ENCODE measurements at regions not wholly inside any gene's neighbourhood (a gene's known extent, or its start where the extent isn't known, plus 50 kb on each side); places are given as distances from the start of the nearest gene placed in this dataset.
A peak's percentile ranks its signal among the peaks of the same experiment; 100 is the strongest.
"Not testable (repeated sequence)": the region's sequence is repeated elsewhere in the genome, so short reads cannot be mapped to it uniquely, and the experiment has no call there.

DNA sequence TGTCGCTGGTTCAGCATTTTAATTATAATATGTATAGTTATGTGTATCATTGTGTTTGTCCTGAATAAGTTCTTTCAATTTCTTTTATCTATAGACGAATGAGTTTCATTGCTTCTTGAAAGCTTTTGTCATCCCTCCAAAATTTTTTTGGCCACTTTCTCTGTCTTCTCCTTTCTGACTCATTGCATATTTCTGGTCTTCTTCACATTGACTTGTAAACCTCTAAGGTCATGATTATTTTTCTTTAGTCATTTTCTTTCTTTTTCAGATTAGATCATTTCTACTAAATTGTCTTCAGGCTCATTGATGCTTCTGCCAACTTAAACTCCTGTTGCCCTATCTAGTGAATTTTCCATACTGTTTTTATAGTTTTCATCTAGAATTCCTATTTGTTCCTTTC is 555.1 kb downstream of the RPIA start:
- peak overlapping the region in 1 of 2 donors; percentile 13 for H3K27ac ChIP-seq
- DNase-seq; H3K4me3 ChIP-seq; H3K4me1 ChIP-seq; H3K36me3 ChIP-seq; H3K27me3 ChIP-seq; intact Hi-C loops (cut with DNase I); H3K9me3 ChIP-seq: not testable (repeated sequence)
- peak; percentile 25 for ATAC-seq

DNA sequence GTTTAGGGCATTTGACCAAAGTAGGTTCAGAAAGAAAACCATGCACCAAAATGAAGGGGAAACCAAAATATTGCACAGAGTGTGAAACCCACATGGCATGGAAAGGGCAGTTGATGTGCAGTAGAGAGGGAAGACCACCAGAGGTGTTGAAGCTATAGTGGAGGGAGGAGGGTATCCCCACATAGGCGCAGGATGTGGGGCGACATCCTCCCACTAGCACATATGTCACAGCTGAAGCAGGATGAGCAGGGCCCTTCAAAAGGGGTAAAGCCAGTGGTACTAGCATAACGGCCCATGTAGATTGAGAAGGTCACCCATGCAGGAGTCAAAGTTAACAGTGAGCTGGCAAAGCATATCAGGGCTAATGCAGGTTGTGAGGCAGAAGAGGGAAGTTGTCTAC is 563.5 kb downstream of the RPIA start:
- intact Hi-C loops (cut with DNase I); H3K27ac ChIP-seq; H3K4me3 ChIP-seq; H3K4me1 ChIP-seq; H3K27me3 ChIP-seq; DNase-seq; H3K9me3 ChIP-seq; ATAC-seq; H3K36me3 ChIP-seq: not testable (repeated sequence)

DNA sequence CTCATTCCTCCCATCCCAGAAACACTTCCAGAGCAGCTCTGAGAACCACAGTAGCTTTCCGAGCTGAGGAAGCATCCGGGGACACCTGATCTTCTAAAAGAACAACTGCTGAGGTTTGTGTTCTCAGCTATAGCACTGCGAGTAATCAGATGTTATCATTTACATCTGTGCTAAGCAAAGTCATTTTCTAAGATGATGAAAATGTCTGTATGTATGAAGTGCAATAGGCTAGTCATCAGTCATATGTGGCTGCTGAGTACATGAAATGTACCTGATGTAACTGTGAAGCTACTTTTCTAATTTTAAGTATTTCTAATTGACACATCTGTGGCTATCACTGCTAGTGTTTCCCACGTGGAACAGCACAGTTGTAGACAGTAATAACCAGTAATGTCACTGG is 582.0 kb downstream of the RPIA start:
- intact Hi-C loops (cut with DNase I); H3K27ac ChIP-seq; H3K4me3 ChIP-seq; H3K36me3 ChIP-seq; H3K4me1 ChIP-seq; ATAC-seq; H3K9me3 ChIP-seq; H3K27me3 ChIP-seq; DNase-seq: not testable (repeated sequence)

DNA sequence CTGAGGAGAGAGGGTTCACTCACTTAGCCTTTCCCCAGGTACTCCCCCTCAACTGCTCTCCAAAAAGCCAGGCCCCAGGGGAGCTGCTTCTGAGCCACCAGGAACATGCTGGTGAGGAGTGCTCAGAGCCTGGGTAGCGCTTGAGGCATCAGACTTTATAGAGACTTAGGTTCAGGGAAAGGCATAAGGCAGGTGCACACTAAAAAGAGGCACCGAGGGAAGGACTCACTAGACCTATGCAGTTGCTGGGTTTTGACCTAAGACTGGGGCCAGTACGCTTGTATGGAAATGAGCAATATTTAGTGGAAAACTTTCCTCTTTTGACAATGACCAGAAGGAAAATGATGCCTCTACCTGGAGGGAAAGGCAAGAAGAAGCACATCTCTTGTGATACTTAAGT is 589.1 kb downstream of the RPIA start:
- H3K4me1 ChIP-seq; H3K27ac ChIP-seq; DNase-seq; ATAC-seq; H3K27me3 ChIP-seq; H3K36me3 ChIP-seq; H3K4me3 ChIP-seq; H3K9me3 ChIP-seq; intact Hi-C loops (cut with DNase I): not testable (repeated sequence)

DNA sequence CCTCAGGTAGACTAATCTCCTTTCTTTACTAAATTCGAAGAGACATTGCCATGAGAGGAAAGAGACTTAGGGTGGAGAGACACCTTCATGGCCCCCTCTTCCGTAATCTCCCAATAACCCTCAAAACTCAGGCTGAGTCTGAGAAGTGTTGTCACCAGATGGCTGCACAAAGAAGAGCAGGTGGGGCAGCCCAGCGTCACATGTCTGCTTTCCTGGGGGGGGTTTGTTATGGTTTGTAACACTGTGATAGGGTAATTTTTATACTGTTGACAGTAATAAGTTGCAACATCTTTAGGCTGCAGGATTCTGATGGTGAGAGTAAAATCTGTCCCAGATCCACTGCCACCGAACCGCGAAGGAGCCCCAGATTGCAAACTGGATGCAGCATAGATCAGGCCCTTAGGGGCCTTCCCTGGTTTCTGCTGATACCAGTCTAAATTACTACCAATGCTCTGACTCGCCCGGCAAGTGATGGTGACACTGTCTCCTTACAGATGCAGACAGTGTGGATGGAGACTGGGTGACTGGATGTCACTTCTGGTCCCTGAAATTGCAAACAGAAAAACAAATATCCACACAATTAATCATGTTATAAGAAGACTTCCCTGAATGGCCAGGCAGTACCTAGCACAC is 595.1 kb downstream of the RPIA start:
- H3K27ac ChIP-seq; DNase-seq; H3K4me3 ChIP-seq; H3K27me3 ChIP-seq; ATAC-seq; H3K4me1 ChIP-seq; H3K36me3 ChIP-seq; intact Hi-C loops (cut with DNase I); H3K9me3 ChIP-seq: not testable (repeated sequence)

DNA sequence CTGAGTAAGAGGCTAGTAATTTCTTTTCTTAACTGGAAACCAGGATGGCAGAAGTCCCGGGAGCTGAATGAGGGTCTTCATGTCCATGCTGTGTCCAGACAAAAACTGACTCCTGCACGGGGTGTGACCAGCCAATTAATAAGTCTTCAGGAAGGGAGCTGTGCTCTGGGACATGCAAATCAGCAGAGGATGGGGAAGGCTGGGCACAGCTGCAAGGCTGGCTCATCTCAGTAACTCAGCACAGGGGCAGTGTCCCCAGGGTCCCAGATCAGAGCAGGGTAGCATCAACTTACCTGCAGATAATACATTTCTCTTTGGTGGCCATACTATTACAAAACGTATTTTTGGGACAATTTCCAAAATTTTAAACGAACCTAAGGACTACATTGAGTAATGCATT is 595.6 kb downstream of the RPIA start:
- not testable (repeated sequence) for DNase-seq

DNA sequence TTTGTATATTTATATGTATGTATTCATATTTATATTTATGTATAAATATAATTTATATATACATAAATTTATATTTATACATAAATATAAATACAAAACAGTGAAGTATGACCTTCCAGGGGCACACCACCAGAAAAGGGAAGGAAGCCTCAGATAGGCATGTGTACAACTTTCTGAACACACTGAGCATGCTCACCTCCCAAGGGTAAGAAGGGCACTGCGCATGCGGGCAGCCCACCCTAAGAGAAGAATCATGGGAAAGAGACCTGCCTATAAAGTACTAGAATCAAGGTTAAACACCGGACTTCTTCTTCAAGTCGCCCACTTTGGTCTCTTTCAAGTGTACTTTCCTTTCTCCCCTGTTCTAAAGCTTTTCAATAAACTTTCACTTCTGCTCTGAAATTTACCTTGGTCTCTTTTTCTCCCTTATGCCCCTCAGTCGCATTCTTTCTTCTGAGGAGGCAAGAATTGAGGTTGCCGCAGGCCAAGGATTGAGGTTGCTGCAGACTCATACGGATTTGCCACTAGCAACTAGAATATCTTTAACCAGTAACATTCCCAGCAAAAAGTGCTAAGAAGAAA is 600.3 kb downstream of the RPIA start:
- H3K27me3 ChIP-seq; intact Hi-C loops (cut with DNase I); H3K4me1 ChIP-seq; H3K36me3 ChIP-seq; ATAC-seq; DNase-seq; H3K9me3 ChIP-seq; H3K27ac ChIP-seq; H3K4me3 ChIP-seq: not testable (repeated sequence)

More for the DNA sequence above, 595.6 kb downstream of the RPIA start:
- H3K9me3 ChIP-seq; H3K4me1 ChIP-seq; H3K27ac ChIP-seq; H3K36me3 ChIP-seq; intact Hi-C loops (cut with DNase I); H3K4me3 ChIP-seq; ATAC-seq; H3K27me3 ChIP-seq: not testable (repeated sequence)

DNA sequence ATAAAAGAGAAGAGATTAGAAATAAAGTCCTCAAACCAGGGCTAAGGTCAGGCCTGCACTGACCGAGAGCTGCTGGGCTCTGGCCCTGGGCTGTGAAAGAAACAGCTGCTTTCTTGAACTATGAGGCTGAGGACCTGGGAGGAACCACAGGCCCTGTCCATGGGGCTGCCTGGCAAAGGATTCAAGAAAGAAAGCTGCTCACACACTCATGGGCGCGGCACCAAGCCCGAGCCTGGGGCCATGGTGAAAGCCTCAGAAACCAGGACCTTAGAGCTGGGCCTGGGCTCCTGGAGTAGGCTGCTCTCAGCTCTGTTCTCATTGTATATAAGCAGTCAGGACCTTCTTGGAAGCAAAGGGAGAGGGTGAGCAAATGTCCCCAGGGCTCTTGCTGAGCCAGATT is 601.9 kb downstream of the RPIA start:
- ATAC-seq; H3K4me3 ChIP-seq; H3K36me3 ChIP-seq; H3K9me3 ChIP-seq; DNase-seq; H3K27ac ChIP-seq; H3K27me3 ChIP-seq; H3K4me1 ChIP-seq; intact Hi-C loops (cut with DNase I): not testable (repeated sequence)

DNA sequence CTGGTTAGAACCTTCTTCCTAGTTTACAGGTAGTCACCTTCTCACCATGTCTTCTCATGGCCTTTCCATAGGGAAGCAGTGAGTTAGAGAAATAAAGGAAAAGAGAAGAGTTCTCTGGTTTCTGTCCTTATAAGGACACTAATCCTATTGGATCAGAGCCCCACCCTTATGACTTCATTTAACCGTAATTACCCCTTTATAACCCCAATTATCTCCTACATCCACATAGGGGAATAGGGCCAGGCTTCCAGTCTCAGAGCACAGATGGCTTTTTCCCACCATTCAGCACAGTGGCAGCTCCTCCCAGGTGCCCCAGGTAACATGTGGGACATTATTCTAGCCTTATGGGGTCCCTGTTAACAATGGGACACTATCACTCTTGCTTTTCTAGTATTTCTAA is 602.9 kb downstream of the RPIA start:
- H3K9me3 ChIP-seq; H3K27ac ChIP-seq; H3K27me3 ChIP-seq; DNase-seq; H3K4me1 ChIP-seq; intact Hi-C loops (cut with DNase I); ATAC-seq; H3K4me3 ChIP-seq; H3K36me3 ChIP-seq: not testable (repeated sequence)

DNA sequence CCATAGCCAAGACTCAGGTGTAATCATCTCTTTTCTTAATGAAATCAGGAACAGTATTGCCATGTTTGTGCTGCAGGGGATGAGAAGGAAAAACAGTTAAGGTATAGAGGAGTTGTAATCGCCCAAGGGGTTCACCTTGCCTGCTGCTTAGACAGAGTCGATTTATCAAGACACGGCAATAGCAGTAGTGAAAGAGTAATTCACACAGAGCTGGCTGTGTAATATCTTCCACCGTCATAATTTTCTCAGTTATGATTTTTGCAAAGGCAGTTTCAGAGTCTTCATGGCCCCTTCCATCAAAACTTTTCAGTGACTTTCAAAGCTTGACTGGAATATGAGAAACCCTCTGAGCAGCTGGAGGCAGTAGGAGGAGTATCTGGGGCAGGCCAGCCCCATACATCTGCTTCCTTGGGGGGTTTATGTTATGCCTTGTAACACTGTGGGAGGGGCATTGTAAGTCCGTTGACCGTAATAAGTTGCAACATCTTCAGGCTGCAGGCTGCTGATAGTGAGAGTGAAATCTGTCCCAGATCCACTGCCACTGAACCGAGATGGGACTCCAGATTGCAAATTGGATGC is 605.4 kb downstream of the RPIA start:
- H3K4me3 ChIP-seq; H3K27ac ChIP-seq; H3K9me3 ChIP-seq; H3K27me3 ChIP-seq; H3K36me3 ChIP-seq; DNase-seq; ATAC-seq; intact Hi-C loops (cut with DNase I); H3K4me1 ChIP-seq: not testable (repeated sequence)

DNA sequence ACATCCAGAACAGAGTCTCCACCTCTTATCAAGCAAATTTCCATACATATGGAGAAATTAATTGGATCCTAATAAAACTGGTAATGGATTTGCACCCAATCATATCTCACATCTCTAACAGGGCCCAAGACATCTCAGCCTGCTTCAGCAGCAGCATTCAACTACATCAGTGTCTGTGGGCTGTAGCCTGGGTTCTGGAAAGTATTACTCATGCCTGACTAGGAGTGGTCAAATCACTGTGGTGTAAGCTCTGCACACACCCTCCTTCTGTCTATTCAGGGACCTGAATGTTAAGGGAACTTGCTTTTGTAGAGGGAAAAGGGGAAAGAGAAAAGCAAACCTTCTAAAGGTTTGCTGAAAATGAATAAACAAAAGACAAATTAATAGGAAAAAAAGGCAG is 607.7 kb downstream of the RPIA start:
- H3K4me3 ChIP-seq; intact Hi-C loops (cut with DNase I); H3K27ac ChIP-seq; H3K27me3 ChIP-seq; H3K36me3 ChIP-seq; H3K9me3 ChIP-seq; H3K4me1 ChIP-seq; DNase-seq: not testable (repeated sequence)
- ATAC-seq = peak; percentile 56

DNA sequence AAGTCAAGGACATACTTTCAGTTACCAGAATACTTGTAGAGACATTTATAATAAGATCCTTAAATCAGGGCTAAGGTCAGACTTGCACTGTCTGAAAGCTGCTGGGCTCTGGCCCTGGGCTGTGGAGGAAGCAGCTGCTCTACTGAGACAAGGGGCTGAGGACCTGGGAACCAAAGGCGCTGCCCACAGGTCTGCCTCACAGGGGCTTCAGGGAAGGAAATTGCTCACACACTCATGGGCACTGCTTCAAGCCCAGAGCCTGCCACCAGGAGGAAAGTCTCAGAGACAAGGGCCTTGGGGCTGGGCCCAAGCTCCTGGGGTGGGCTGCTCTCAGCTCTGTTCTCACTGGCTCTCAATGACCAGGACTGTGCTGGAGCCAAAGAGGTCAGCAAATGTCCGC is 614.1 kb downstream of the RPIA start:
- ATAC-seq; H3K27me3 ChIP-seq; H3K9me3 ChIP-seq; H3K4me3 ChIP-seq; H3K36me3 ChIP-seq; H3K4me1 ChIP-seq; H3K27ac ChIP-seq; intact Hi-C loops (cut with DNase I): not testable (repeated sequence)
- DNase-seq = peak in 1 of 4 donors; percentile 14

DNA sequence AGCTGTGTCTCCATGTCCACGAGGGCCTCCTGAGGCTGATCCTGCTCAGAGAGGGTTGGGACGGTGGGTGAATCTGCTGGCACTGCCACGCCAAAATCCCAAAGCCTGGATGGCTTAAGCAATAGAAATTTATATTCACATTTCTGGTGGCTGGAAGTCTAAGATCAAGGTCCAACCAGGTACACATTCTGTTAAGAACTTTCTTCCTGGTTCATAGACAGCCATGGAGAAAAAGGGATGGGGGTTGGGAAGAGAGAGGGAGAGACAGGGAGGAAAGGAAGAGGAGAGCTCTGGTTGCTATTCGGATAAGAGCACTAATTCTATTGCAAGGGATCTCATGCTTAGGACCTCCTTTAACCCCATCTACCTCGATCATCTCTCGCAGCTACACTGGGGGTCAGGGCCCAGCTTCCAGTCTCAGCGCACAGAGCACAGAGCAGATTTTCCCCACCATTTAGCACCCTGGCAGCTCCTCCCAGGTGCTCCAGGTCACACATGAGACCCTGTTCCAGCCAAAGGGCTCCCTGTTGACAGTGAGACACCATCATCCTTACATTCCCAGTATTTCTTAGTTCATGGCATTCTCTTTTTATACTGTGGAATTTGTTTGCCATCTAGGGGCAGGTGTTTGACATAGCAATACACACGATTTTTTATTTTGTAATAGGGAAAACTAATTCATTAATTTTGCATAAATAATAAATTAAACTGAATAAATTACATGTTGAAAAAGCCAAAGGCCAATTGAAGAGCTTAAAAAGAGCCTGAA is 615.6 kb downstream of the RPIA start:
- DNase-seq; H3K4me1 ChIP-seq; H3K27me3 ChIP-seq; ATAC-seq; intact Hi-C loops (cut with DNase I); H3K4me3 ChIP-seq; H3K9me3 ChIP-seq; H3K36me3 ChIP-seq; H3K27ac ChIP-seq: not testable (repeated sequence)

All from left lung (tissue), 4 donors.